ENCODE measurements at regions not wholly inside any gene's neighbourhood (a gene's known extent, or its start where the extent isn't known, plus 50 kb on each side); places are given as distances from the start of the nearest gene placed in this dataset.

- Histone ChIP-seq H3K36me3 (ENCODE audit: control insufficient read depth in 2 of 3, insufficient read depth in 3 of 3, low read length in 3 of 3) (no peaks in the 10 kb centered on the region), H3K9ac (ENCODE audit: low read length in 3 of 3) (no peak overlapping the region), H3K27me3 (ENCODE audit: control insufficient read depth, insufficient read depth, low read length) (no peaks in the 10 kb centered on the region), H3K4me3 (ENCODE audit: low read length in 3 of 3) (no peak overlapping the region), H3K27ac (ENCODE audit: low read depth in 2 of 2, low read length in 2 of 2) (no peak overlapping the region), H3K4me1 (ENCODE audit: control insufficient read depth in 2 of 3, insufficient read depth in 2 of 3, low read depth in 1 of 3, low read length in 3 of 3) (peaks cover 0 to 2% (median 0%) of the 10 kb centered on the region in 3 donors), H3K9me3 (ENCODE audit: control insufficient read depth in 2 of 3, insufficient read depth in 1 of 3, low read length in 3 of 3) (no peaks in the 10 kb centered on the region)
- DNase-seq (no peak), FAIRE-seq (no peak)
- no peak for TF ChIP-seq CTCF (IDR thresholded peaks at IDR 0.05; ENCODE audit: borderline replicate concordance, extremely low read depth, insufficient read depth)
- intact Hi-C loops (cut with DNase I): no loop called here
Measured at GRCh38 chr10:55062349-55062748, 261.3 kb upstream of the PCDH15 start.

GRCh38 chr10:55058800-55059199, 257.8 kb upstream of the PCDH15 start:
- H3K9me3 ChIP-seq (ENCODE audit: control insufficient read depth in 2 of 3, insufficient read depth in 1 of 3, low read length in 3 of 3): no peaks in the 10 kb centered on the region
- H3K36me3 ChIP-seq (ENCODE audit: control insufficient read depth in 2 of 3, insufficient read depth in 3 of 3, low read length in 3 of 3): no peaks in the 10 kb centered on the region
- peak in 2 of 5 donors; percentile 61 to 68 for DNase-seq
- peak overlapping the region in 1 of 3 donors; percentile 25 for H3K4me3 ChIP-seq (ENCODE audit: low read length in 3 of 3)
- intact Hi-C loops (cut with DNase I): no loop called here
- no peak overlapping the region for H3K27ac ChIP-seq (ENCODE audit: low read depth in 2 of 2, low read length in 2 of 2)
- no peaks in the 10 kb centered on the region for H3K4me1 ChIP-seq (ENCODE audit: control insufficient read depth in 2 of 3, insufficient read depth in 2 of 3, low read depth in 1 of 3, low read length in 3 of 3)
- TF ChIP-seq CTCF (IDR thresholded peaks at IDR 0.05; ENCODE audit: borderline replicate concordance, extremely low read depth, insufficient read depth): no peak
- H3K9ac ChIP-seq (ENCODE audit: low read length in 3 of 3): no peak overlapping the region
- no peak for FAIRE-seq
- no peaks in the 10 kb centered on the region for H3K27me3 ChIP-seq (ENCODE audit: control insufficient read depth, insufficient read depth, low read length)

GRCh38 chr10:55051515-55051914, 250.5 kb upstream of the PCDH15 start:
- DNase-seq (no peak), FAIRE-seq (no peak)
- intact Hi-C loops (cut with DNase I): no loop called here
- Histone ChIP-seq H3K9ac (ENCODE audit: low read length in 3 of 3) (no peak overlapping the region), H3K36me3 (ENCODE audit: control insufficient read depth in 2 of 3, insufficient read depth in 3 of 3, low read length in 3 of 3) (no peaks in the 10 kb centered on the region), H3K9me3 (ENCODE audit: control insufficient read depth in 2 of 3, insufficient read depth in 1 of 3, low read length in 3 of 3) (no peaks in the 10 kb centered on the region), H3K27ac (ENCODE audit: low read depth in 2 of 2, low read length in 2 of 2) (no peak overlapping the region), H3K27me3 (ENCODE audit: control insufficient read depth, insufficient read depth, low read length) (no peaks in the 10 kb centered on the region), H3K4me1 (ENCODE audit: control insufficient read depth in 2 of 3, insufficient read depth in 2 of 3, low read depth in 1 of 3, low read length in 3 of 3) (no peaks in the 10 kb centered on the region), H3K4me3 (ENCODE audit: low read length in 3 of 3) (no peak overlapping the region)
- TF ChIP-seq CTCF (IDR thresholded peaks at IDR 0.05; ENCODE audit: borderline replicate concordance, extremely low read depth, insufficient read depth): no peak

GRCh38 chr10:55048830-55049498, 247.9 kb upstream of the PCDH15 start:
- Histone ChIP-seq H3K9ac (ENCODE audit: low read length in 3 of 3) (no peak overlapping the region), H3K4me1 (ENCODE audit: control insufficient read depth in 2 of 3, insufficient read depth in 2 of 3, low read depth in 1 of 3, low read length in 3 of 3) (no peaks in the 10 kb centered on the region), H3K36me3 (ENCODE audit: control insufficient read depth in 2 of 3, insufficient read depth in 3 of 3, low read length in 3 of 3) (no peaks in the 10 kb centered on the region), H3K4me3 (ENCODE audit: low read length in 3 of 3) (no peak overlapping the region), H3K27me3 (ENCODE audit: control insufficient read depth, insufficient read depth, low read length) (no peaks in the 10 kb centered on the region), H3K9me3 (ENCODE audit: control insufficient read depth in 2 of 3, insufficient read depth in 1 of 3, low read length in 3 of 3) (no peaks in the 10 kb centered on the region), H3K27ac (ENCODE audit: low read depth in 2 of 2, low read length in 2 of 2) (no peak overlapping the region)
- DNase-seq (peak in 2 of 5 donors; percentile 22 to 29), FAIRE-seq (no peak)
- intact Hi-C loops (cut with DNase I): no loop called here
- no peak for TF ChIP-seq CTCF (IDR thresholded peaks at IDR 0.05; ENCODE audit: borderline replicate concordance, extremely low read depth, insufficient read depth)

Measured in kidney (tissue), 13 donors.